Neural cell (in vitro differentiated cells): ENCODE measurements at regions not wholly inside any gene's neighbourhood (a gene's known extent, or its start where the extent isn't known, plus 50 kb on each side); places are given as distances from the start of the nearest gene placed in this dataset.

ENCODE experiments used
- H2AFZ ChIP-seq: fragments of 200-600, 300-800 bp; sonication (generic), shearing (Covaris generic); 2 replicates; pipeline ENCODE4 v1.6.0; 2014; ENCODE audit warnings: low read depth, mild to moderate bottlenecking, antibody characterized with exemption, low read length, moderate library complexity
- H3F3A ChIP-seq: fragments of 200-600 bp; shearing (Covaris generic); 2 replicates; pipeline ENCODE4 v1.6.1; 2016; ENCODE audit warnings: mild to moderate bottlenecking, moderate library complexity, mixed read lengths, antibody characterized with exemption, low read length; ENCODE audit not compliant: insufficient read depth, poor library complexity, severe bottlenecking
- H3K27ac ChIP-seq: fragments of 200-600, 300-800 bp; sonication (generic), shearing (Covaris generic); 2 replicates; pipeline ENCODE4 v1.5.1; 2014; ENCODE audit warnings: mild to moderate bottlenecking, low read length, moderate library complexity
- H3K27me3 ChIP-seq: fragments of 300-800, 200-600 bp; sonication (generic), shearing (Covaris generic); 2 replicates; pipeline ENCODE4 v1.6.0; 2014; ENCODE audit warnings: mild to moderate bottlenecking, low read depth, low read length, moderate library complexity; ENCODE audit not compliant: insufficient read depth
- H3K36me3 ChIP-seq: fragments of 300-800, 200-600 bp; sonication (generic), shearing (Covaris generic); 2 replicates; pipeline ENCODE4 v1.5.1; 2014; ENCODE audit warnings: mild to moderate bottlenecking, antibody characterized with exemption, low read length, moderate library complexity; ENCODE audit not compliant: insufficient read depth
- H3K4me2 ChIP-seq: fragments of 300-800, 200-600 bp; sonication (generic), shearing (Covaris generic); 2 replicates; pipeline ENCODE4 v1.6.0; 2014; ENCODE audit warnings: mild to moderate bottlenecking, low read length
- H3K4me3 ChIP-seq: fragments of 300-800, 200-600 bp; sonication (generic), shearing (Covaris generic); 2 replicates; pipeline ENCODE4 v1.5.1; 2014; ENCODE audit warnings: mild to moderate bottlenecking, low read length, moderate library complexity
- H3K79me2 ChIP-seq: fragments of 200-600 bp; shearing (Covaris generic); replicated peaks from 2 replicates; pipeline ENCODE4 v1.6.0; 2014; ENCODE audit warnings: mild to moderate bottlenecking, low read length, moderate library complexity; ENCODE audit not compliant: insufficient read depth
- H3K9ac ChIP-seq: fragments of 300-800, 200-600 bp; sonication (generic), shearing (Covaris generic); 2 replicates; pipeline ENCODE4 v1.6.1; 2016; ENCODE audit warnings: mild to moderate bottlenecking, low read length, mixed read lengths
- H3K9me2 ChIP-seq: fragments of 200-600 bp; shearing (Covaris generic); 2 replicates; pipeline ENCODE4 v1.6.1; 2016; ENCODE audit warnings: mild to moderate bottlenecking, low read length, mixed read lengths; ENCODE audit not compliant: insufficient read depth
- H3K9me3 ChIP-seq: fragments of 200-600, 300-800 bp; sonication (generic), shearing (Covaris generic); 2 replicates; pipeline ENCODE4 v1.6.1; 2016; ENCODE audit warnings: mild to moderate bottlenecking, mixed run types, low read length, moderate library complexity, mixed read lengths
- H4K20me1 ChIP-seq: fragments of 200-600 bp; shearing (Covaris generic); 2 replicates; pipeline ENCODE4 v1.6.1; 2016; ENCODE audit warnings: mild to moderate bottlenecking, mixed run types; ENCODE audit not compliant: insufficient read depth
- EZH2 ChIP-seq: fragments of 200-600, 300-800 bp; shearing (Covaris generic), sonication (generic); IDR thresholded peaks from 2 replicates; pipeline ENCODE4 v1.6.1; 2014; ENCODE audit warnings: antibody characterized with exemption, low read length, borderline replicate concordance, mild to moderate bottlenecking; ENCODE audit not compliant: insufficient read depth, poor library complexity, severe bottlenecking
- MXI1 ChIP-seq: fragments of 450-650 bp; conservative IDR thresholded peaks from 2 replicates; pipeline ENCODE4 v1.6.1; 2014; ENCODE audit warnings: antibody characterized with exemption, mild to moderate bottlenecking; ENCODE audit not compliant: poor library complexity, severe bottlenecking
- POLR2AphosphoS5 ChIP-seq: IDR thresholded peaks from 2 replicates; pipeline ENCODE4 v1.6.1; 2012
- TAF1 ChIP-seq: IDR thresholded peaks from 2 replicates; pipeline ENCODE4 v1.6.1; 2012; ENCODE audit warnings: low read depth
- TF ChIP-seq, protein P1 (sequence below): fragments of 450-650 bp; IDR thresholded peaks from 2 replicates; pipeline ENCODE4 v1.5.1; 2014; ENCODE audit warnings: antibody characterized with exemption, mild to moderate bottlenecking, moderate library complexity; ENCODE audit not compliant: poor library complexity, severe bottlenecking
- TF ChIP-seq, protein P2 (sequence below): IDR thresholded peaks from 2 replicates; pipeline ENCODE4 v1.6.1; 2012; ENCODE audit warnings: borderline replicate concordance

DNA sequence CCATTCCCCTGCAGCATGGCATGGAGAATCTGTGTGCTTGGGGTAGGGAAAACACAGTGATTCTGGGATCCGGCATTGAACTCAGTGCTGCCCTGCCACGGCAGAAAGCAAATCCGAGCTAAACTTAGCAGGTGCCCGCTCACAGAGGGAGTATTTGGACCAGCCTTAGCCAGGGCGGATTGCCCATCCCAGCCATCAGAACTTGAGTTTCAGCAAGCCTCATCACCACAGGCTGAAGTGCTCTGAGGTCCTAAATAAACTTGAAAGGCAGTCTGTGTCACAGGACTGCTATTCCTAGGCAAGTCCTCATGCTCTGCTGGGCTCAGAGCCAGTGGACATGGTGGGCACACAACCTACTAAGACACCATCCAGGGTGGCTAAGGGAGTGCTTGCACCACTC, 86.2 kb upstream of the YPEL5 start:
- Histone ChIP-seq H2AFZ (no peak overlapping the region), H3K4me2 (no peak overlapping the region), H3K27ac (no peak overlapping the region), H4K20me1 (no peaks in the 10 kb centered on the region), H3K9ac (no peak overlapping the region), H3K36me3 (no peaks in the 10 kb centered on the region), H3K27me3 (no peaks in the 10 kb centered on the region), H3K79me2 (no peaks in the 10 kb centered on the region), H3K4me3 (no peak overlapping the region), H3K9me3 (no peaks in the 10 kb centered on the region), H3F3A (no peaks in the 10 kb centered on the region), H3K9me2 (no peaks in the 10 kb centered on the region)
- TF ChIP-seq POLR2AphosphoS5, result no peak
- TF ChIP-seq, protein P1, sequence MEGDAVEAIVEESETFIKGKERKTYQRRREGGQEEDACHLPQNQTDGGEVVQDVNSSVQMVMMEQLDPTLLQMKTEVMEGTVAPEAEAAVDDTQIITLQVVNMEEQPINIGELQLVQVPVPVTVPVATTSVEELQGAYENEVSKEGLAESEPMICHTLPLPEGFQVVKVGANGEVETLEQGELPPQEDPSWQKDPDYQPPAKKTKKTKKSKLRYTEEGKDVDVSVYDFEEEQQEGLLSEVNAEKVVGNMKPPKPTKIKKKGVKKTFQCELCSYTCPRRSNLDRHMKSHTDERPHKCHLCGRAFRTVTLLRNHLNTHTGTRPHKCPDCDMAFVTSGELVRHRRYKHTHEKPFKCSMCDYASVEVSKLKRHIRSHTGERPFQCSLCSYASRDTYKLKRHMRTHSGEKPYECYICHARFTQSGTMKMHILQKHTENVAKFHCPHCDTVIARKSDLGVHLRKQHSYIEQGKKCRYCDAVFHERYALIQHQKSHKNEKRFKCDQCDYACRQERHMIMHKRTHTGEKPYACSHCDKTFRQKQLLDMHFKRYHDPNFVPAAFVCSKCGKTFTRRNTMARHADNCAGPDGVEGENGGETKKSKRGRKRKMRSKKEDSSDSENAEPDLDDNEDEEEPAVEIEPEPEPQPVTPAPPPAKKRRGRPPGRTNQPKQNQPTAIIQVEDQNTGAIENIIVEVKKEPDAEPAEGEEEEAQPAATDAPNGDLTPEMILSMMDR, result no peak
- TF ChIP-seq MXI1, result no peak
- no peak for TF ChIP-seq EZH2
- TF ChIP-seq, protein P2, sequence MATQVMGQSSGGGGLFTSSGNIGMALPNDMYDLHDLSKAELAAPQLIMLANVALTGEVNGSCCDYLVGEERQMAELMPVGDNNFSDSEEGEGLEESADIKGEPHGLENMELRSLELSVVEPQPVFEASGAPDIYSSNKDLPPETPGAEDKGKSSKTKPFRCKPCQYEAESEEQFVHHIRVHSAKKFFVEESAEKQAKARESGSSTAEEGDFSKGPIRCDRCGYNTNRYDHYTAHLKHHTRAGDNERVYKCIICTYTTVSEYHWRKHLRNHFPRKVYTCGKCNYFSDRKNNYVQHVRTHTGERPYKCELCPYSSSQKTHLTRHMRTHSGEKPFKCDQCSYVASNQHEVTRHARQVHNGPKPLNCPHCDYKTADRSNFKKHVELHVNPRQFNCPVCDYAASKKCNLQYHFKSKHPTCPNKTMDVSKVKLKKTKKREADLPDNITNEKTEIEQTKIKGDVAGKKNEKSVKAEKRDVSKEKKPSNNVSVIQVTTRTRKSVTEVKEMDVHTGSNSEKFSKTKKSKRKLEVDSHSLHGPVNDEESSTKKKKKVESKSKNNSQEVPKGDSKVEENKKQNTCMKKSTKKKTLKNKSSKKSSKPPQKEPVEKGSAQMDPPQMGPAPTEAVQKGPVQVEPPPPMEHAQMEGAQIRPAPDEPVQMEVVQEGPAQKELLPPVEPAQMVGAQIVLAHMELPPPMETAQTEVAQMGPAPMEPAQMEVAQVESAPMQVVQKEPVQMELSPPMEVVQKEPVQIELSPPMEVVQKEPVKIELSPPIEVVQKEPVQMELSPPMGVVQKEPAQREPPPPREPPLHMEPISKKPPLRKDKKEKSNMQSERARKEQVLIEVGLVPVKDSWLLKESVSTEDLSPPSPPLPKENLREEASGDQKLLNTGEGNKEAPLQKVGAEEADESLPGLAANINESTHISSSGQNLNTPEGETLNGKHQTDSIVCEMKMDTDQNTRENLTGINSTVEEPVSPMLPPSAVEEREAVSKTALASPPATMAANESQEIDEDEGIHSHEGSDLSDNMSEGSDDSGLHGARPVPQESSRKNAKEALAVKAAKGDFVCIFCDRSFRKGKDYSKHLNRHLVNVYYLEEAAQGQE, result no peak

DNA sequence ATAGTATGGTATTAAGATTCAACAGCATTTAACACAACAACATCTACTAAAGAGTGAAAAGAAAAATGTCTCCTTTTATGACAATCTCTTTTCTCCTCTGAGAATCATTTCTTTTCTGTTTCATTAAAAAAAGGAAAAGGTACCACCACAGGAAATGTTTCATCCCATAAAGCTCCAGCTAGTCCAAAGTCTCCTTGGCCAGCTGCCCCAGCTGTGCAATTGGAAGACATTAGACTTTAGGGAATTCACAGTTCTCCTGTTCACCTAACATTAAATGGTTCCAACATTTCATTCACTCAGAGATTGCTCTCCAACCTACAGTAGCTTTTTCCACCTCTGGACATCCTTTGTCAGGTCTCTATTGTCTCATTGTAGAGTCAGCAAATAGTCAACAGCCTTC, 78.7 kb upstream of the YPEL5 start:
- H3K27me3 ChIP-seq, result no peaks in the 10 kb centered on the region
- no peak for TF ChIP-seq MXI1
- TF ChIP-seq, protein P2, result no peak
- TF ChIP-seq TAF1, result no peak
- no peak overlapping the region for H2AFZ ChIP-seq
- no peak overlapping the region for H3K9ac ChIP-seq
- no peaks in the 10 kb centered on the region for H3F3A ChIP-seq
- no peaks in the 10 kb centered on the region for H3K9me3 ChIP-seq
- H3K79me2 ChIP-seq, result no peaks in the 10 kb centered on the region
- H3K9me2 ChIP-seq, result no peaks in the 10 kb centered on the region
- H3K4me2 ChIP-seq, result no peak overlapping the region
- H3K4me3 ChIP-seq, result no peak overlapping the region
- no peaks in the 10 kb centered on the region for H3K36me3 ChIP-seq
- no peaks in the 10 kb centered on the region for H4K20me1 ChIP-seq
- H3K27ac ChIP-seq, result no peak overlapping the region
